Mesothelial cell of epicardium (in vitro differentiated cells): ENCODE measurements at regions not wholly inside any gene's neighbourhood (a gene's known extent, or its start where the extent isn't known, plus 50 kb on each side); places are given as distances from the start of the nearest gene placed in this dataset.

Experiments used
- DNase-seq, 2 experiments: peaks; one replicate each; pipeline ENCODE4 v3.0.0; 2021; ENCODE audit warnings: low spot score in 2 of 2; ENCODE audit not compliant: unreplicated experiment in 2 of 2
- H3K27ac Mint-ChIP-seq: 2 replicates; pipeline ENCODE4 v1.8.0; 2021; ENCODE audit warnings: mixed read lengths
- H3K27me3 Mint-ChIP-seq: 2 replicates; pipeline ENCODE4 v1.8.0; 2021; ENCODE audit warnings: low read depth, mixed read lengths
- H3K36me3 Mint-ChIP-seq: 2 replicates; pipeline ENCODE4 v1.8.0; 2021; ENCODE audit warnings: mixed read lengths
- H3K4me1 Mint-ChIP-seq: 2 replicates; pipeline ENCODE4 v1.8.0; 2021; ENCODE audit warnings: mixed read lengths
- H3K4me3 Mint-ChIP-seq: 2 replicates; pipeline ENCODE4 v1.8.0; 2021; ENCODE audit warnings: mild to moderate bottlenecking, moderate library complexity, mixed read lengths
- H3K9me3 Mint-ChIP-seq: 2 replicates; pipeline ENCODE4 v1.8.0; 2021; ENCODE audit warnings: mixed read lengths
- CTCF ChIP-seq: fragments of 200-600 bp; sonication (generic); IDR thresholded peaks from one replicate; pipeline ENCODE4 v1.5.0; 2021; ENCODE audit warnings: antibody characterized with exemption; ENCODE audit not compliant: unreplicated experiment

- H3K27me3 Mint-ChIP-seq = peaks cover 6% of the 10 kb centered on the region
- DNase-seq = no peak
- H3K36me3 Mint-ChIP-seq = no peaks in the 10 kb centered on the region
- H3K4me1 Mint-ChIP-seq = peaks cover 6% of the 10 kb centered on the region
- H3K4me3 Mint-ChIP-seq = no peak overlapping the region
- H3K9me3 Mint-ChIP-seq = no peaks in the 10 kb centered on the region
- no peak for TF ChIP-seq CTCF
- no peak overlapping the region for H3K27ac Mint-ChIP-seq
Observed at GRCh38 chr6:73968221-73968757, 272.3 kb downstream of the CD109 start.

- Mint-ChIP-seq H3K4me1 (peaks cover 6% of the 10 kb centered on the region), H3K36me3 (no peaks in the 10 kb centered on the region), H3K27ac (no peak overlapping the region), H3K27me3 (peaks cover 6% of the 10 kb centered on the region), H3K9me3 (no peaks in the 10 kb centered on the region), H3K4me3 (no peak overlapping the region)
- TF ChIP-seq CTCF = no peak
- no peak for DNase-seq
Observed at GRCh38 chr6:73965539-73966029, 269.6 kb downstream of the CD109 start.

- TF ChIP-seq CTCF = no peak
- no peak overlapping the region for H3K27ac Mint-ChIP-seq
- no peak for DNase-seq
- H3K4me1 Mint-ChIP-seq = no peaks in the 10 kb centered on the region
- no peaks in the 10 kb centered on the region for H3K36me3 Mint-ChIP-seq
- H3K4me3 Mint-ChIP-seq = no peak overlapping the region
- H3K27me3 Mint-ChIP-seq = peaks cover 6% of the 10 kb centered on the region
- H3K9me3 Mint-ChIP-seq = no peaks in the 10 kb centered on the region
Observed at GRCh38 chr6:73964241-73964854, 268.3 kb downstream of the CD109 start.

GRCh38 chr6:73962884-73963283 is 266.9 kb downstream of the CD109 start:
- Mint-ChIP-seq H3K4me1 (no peaks in the 10 kb centered on the region), H3K27me3 (peaks cover 6% of the 10 kb centered on the region), H3K27ac (no peak overlapping the region), H3K36me3 (no peaks in the 10 kb centered on the region), H3K4me3 (no peak overlapping the region), H3K9me3 (no peaks in the 10 kb centered on the region)
- no peak for DNase-seq
- no peak for TF ChIP-seq CTCF

GRCh38 chr6:73956305-73956704 is 260.3 kb downstream of the CD109 start:
- H3K4me1 Mint-ChIP-seq = no peaks in the 10 kb centered on the region
- H3K27me3 Mint-ChIP-seq = peaks cover 2% of the 10 kb centered on the region
- no peak overlapping the region for H3K4me3 Mint-ChIP-seq
- no peaks in the 10 kb centered on the region for H3K9me3 Mint-ChIP-seq
- no peak for TF ChIP-seq CTCF
- no peak overlapping the region for H3K27ac Mint-ChIP-seq
- no peak for DNase-seq
- no peaks in the 10 kb centered on the region for H3K36me3 Mint-ChIP-seq
